CD1c-positive myeloid dendritic cell (primary cell): ENCODE measurements at regions not wholly inside any gene's neighbourhood (a gene's known extent, or its start where the extent isn't known, plus 50 kb on each side); places are given as distances from the start of the nearest gene placed in this dataset.
"Not testable (repeated sequence)": the region's sequence is repeated elsewhere in the genome, so short reads cannot be mapped to it uniquely, and the experiment has no call there.

ENCODE experiments used
- DNase-seq: peaks from one replicate; pipeline ENCODE4 v3.0.0-alpha.2; 2016; ENCODE audit errors: extremely low spot score

- not testable (repeated sequence) for DNase-seq
Observed at GRCh38 chr13:65308729-65309128, 1921.4 kb downstream of the PCDH9 start.

DNA sequence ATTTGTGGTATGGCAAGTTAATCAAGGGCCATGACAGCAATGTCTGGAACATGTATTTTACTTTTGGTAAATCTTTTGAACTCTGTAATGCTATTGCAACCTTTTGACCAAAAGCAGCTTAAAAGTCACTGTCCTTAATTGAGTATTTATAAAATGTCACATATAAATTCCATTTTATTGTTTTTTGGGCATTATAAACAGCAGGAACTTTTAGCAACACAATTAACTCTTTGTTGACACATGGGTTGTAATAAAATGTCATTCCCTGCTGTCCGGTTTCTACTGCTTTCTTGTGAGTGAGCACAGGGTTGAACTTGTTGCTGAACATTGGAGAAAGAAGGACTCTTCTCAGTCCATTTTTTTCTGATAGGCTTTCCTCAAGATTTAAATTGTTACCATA, 1923.1 kb downstream of the PCDH9 start:
- DNase-seq, result no peak

- DNase-seq, result no peak
Observed at GRCh38 chr13:65302691-65303090, 1927.4 kb downstream of the PCDH9 start.

DNA sequence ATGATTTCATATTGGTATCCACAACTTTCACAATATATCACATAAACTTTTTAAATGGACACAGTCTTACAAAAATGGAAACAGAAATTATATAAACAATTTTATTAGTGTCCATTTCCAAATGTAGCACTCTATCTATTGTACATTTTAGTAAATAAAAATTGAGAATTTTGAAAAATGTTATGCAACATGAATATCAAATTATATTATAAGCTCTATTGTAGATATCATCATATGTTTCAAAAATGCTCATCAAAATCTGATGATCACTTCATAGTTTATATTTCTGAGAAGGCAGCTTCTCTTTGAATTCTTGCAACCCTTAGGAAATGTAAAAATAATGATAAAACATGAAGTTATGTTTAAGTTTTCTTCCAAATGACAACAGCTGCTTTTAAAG, 1928.6 kb downstream of the PCDH9 start:
- DNase-seq, result no peak

- DNase-seq, result no peak
Observed at GRCh38 chr13:65300220-65300619, 1929.9 kb downstream of the PCDH9 start.

DNA sequence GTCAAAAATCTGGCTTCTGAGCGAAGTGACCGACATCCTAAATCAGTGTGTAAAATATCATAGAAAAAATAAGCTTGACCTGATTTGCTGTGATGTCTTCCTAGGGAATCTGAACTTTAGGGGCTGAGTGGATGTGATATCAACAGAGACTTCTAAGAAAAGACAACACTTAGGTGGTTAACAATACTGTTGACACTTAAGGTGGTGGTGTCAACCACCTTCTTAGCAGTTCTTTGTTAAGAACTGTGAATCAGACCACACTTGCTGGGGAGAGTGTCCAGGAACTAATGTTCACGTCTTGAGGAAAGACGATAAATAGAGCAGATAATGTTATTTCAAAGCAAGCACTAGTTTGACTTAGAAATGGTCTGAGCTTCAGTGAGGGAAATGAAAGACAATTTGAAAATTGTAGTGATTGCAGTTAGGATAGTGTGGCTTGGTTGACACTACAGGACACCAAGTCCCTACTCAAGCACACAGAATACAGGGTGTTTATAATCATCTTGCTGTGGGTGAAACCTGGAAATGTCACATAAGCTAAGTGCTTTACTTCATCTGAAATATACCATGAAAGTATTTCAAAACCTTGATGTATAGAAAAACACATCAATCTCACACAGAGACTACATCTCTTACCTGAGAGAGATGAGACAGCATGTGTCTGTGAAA, 1936.5 kb downstream of the PCDH9 start:
- DNase-seq, result no peak

DNA sequence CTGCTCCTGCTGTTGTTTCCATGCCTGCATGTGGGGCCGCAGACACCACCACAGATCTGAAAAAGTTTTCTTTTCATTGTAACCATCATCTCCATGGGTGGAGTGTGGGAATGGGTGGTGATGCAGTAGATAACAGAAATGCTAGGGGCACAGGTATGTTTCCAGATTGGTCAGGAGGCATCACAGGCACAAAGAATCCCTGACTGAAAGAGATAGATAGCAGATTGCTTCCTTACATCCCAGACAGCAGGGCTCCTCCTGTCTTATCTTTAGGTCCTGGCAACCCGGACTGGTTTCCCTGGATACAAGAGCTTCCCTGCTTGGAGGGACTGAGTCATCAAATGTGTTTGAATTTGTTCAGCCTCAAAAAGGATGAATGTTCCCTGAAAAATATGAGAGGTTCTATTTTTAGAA, 1937.6 kb downstream of the PCDH9 start:
- DNase-seq, result no peak

DNA sequence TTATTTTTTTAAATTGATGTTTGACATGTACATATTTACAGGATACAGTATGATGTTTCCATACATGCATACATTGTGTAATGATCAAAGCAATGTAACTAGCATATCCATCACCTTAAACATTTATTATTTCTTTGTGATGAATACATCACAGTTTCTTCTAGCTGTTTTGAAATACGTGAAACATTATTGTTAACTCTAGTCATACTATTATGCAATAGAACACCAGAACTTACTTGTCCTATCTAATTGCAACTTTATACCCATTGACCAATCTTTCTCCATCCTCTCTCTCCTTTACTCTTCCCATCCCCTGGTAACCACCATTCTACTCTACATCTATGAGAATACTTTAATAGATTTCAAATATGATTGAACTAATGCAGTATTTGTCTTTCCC, 1942.7 kb downstream of the PCDH9 start:
- no peak for DNase-seq

- DNase-seq, result no peak
Observed at GRCh38 chr13:65275838-65276630, 1954.1 kb downstream of the PCDH9 start.

DNA sequence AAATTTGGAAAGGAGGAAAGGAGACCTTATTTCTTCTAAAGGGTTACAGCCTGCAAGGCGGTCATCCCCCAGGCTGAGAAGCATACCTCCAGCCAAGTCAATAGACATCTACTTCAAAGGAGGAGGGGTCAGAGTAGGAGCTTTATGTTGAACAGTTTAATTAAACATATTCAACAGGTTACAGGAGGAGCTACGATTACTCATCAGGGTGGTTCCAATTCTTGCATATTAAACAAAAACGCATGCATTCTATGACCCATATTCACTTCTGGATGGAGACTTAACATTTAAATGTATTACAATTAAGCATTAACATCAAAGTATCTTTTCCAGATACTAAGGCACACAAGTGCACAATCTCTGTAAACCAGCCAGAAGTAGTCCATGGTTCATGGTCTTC, 1955.0 kb downstream of the PCDH9 start:
- no peak for DNase-seq

DNA sequence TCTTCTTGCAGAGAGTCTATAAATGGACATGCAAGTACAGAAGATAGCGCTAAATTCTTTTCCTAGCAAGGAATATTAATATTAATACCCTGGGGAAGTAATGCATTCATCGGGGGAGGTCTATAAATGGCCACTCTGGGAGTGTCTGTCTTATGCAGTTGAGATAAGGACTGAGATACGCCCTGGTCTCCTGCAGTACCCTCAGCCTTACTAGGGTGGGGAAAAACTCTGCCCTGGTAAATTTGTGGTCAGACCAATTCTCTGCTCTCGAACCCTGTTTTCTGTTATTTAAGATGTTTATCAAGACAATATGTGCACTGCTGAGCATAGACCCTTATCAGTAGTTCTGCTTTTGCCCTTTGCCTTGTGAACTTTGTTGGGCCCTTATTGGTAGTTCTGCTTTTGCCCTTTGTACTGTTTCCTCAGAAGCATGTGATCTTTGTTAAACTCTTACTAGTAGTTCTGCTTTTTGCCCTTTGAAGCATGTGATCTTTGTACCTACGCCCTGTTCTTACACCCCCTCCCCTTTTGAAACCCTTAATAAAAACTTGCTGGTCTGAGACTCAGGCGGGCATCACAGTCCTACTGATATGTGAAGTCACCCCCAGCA, 1956.2 kb downstream of the PCDH9 start:
- DNase-seq, result peak; percentile 4

DNA sequence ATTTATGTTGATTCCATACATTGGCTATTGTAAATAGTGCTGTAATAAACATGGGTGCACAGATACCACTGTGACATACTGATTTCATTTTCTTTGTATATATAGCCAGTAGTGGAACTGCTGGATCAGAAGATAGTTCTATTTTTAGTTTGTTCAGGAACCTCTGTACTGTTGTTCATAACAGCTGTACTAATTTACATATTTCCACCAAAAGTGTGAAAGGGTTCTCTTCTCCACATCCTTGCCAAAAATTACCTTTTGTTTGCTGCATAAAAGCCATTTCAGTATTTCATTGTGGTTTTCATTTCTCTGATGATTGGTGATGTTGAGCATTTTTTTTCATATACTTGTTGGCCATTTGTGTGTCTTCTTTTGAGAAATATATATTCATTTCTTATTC, 1962.1 kb downstream of the PCDH9 start:
- no peak for DNase-seq

GRCh38 chr13:65265988-65266387, 1964.1 kb downstream of the PCDH9 start:
- no peak for DNase-seq

DNA sequence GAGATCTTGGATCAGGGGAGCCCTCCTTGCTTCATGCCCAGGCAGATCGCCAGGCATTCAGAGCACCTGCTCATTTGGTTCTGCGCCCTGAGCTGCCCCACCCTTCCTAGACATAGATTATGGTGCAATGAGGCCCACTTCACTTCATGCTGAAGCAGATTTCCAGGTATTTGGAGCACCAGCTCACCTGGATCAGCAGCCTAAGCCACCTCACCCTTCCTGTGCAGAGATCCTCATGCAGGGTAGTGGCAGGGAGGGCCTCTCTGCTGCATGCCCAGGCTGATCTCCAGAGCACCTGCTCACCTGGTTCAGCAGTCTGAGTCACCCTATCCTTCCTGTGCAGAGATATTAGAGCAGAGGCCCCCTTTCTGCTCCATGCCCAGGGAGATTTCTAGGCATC, 1966.1 kb downstream of the PCDH9 start:
- DNase-seq, result no peak

DNA sequence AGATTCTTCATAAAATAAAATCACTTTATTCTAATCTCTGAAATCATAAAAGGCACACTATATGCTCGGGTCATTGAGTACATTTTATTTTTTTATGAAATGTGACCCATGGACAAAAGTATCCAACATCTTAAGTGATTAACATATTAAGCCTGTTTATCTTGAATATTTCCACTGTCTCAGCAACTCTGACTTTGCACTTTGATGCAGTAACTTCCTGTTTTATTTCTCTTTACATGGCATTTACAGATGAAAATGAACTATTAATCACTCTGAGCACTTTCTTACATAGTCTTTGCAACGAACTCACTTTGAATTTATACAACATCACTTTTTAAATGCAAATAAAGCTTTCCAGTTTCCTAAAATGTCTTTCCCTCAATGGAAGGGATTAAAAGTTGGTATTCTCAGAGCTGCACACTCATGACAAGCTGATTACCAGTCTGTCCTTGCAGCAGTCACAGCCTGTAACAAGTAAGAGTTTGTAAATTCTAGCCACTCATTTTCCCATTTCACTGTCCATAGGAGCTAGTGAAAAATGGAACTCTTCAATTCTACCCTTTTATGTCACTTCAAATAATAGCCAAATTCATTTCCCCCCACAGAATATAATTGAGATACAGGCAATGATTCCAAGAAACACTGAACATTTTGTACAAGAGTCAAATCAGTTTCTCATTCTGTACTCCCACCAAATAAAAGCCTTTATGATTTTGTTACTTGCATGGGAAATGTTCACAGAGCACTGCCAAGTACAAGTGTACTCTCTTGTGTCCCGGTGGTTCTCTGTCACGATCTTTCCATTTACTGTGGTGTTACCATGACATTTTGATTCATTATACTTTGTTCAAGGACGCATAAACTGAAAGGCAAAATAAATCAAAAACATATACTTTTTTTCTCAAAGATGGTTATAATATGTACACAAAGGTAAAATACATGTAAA, 1968.9 kb downstream of the PCDH9 start:
- no peak for DNase-seq

GRCh38 chr13:65240773-65241172, 1989.4 kb downstream of the PCDH9 start:
- DNase-seq, result no peak

DNA sequence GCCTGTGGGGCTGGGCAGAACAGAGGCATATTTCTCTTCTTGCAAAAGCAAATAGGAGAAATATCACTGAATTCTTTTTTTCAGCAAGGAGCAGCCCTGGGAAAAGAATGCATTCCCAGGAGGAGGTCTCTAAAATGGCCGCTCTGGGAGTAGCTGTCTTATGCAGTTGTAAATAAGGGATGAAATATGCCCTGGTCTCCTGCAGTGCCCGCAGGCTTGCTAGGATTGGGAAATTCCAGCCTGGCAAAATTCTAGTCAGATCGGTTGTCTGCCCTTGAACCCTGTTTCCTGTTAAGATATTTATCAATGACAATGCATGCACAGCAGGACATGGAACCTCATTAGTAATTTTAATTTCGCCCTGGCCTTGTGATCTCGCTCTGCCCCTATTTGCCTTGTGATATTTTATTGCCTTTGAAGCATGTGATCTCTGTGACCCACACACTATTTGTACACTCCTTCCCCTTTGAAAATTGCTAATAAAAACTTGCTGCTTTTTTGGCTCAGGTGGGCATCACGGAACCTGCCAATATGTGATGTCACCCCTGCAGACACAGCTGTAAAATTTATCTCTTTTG, 1993.2 kb downstream of the PCDH9 start:
- no peak for DNase-seq

- DNase-seq, result no peak
Observed at GRCh38 chr13:65217471-65217995, 2012.6 kb downstream of the PCDH9 start.

DNA sequence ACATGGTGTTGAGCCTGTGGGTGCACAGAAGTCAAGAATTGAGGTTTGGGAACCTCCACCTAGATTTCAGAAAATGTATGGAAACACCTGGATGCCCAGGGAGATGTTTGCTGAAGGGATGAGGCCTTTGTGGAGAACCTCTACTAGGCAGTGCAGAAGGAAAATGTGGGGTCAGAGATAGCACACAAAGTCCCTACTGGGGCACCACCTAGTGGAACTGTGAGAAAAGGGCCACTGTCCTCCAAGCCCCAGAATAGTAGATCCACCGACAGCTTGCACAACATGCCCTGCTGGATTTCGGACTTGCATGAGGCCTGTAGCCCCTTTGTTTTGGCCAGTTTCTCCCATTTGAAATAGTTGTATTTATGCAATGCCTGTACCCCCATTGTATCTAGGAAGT, 2027.3 kb downstream of the PCDH9 start:
- DNase-seq, result not testable (repeated sequence)

- no peak for DNase-seq
Observed at GRCh38 chr13:65188721-65189120, 2041.4 kb downstream of the PCDH9 start.

GRCh38 chr13:65168026-65168425, 2062.1 kb downstream of the PCDH9 start:
- DNase-seq, result no peak
